ENCODE measurements at regions not wholly inside any gene's neighbourhood (a gene's known extent, or its start where the extent isn't known, plus 50 kb on each side); places are given as distances from the start of the nearest gene placed in this dataset.

GRCh38 chr3:104566054-104566453 is 800.7 kb upstream of the ALCAM start:
- Histone ChIP-seq H3K23me2 (ENCODE audit: low read depth, low read length) (no peaks in the 10 kb centered on the region), H2BK5ac (ENCODE audit: low read depth, low read length) (no peak overlapping the region), H3K23ac (ENCODE audit: insufficient read length) (no peak overlapping the region), H2AFZ (ENCODE audit: low read length) (no peak overlapping the region), H3K14ac (ENCODE audit: insufficient read length) (no peak overlapping the region), H3K56ac (replicated peaks; ENCODE audit: insufficient read length, low read depth, low read length) (no peak overlapping the region), H3K36me3 (ENCODE audit: control insufficient read depth in 2 of 4, insufficient read depth in 4 of 4, low read length in 3 of 4) (no peaks in the 10 kb centered on the region), H3K4me2 (ENCODE audit: insufficient read depth in 1 of 2, low read depth in 2 of 2, low read length in 2 of 2) (no peak overlapping the region), H4K8ac (ENCODE audit: extremely low read depth, insufficient read depth, low read length) (no peak overlapping the region), H3K79me2 (ENCODE audit: control insufficient read depth in 1 of 2, insufficient read depth in 2 of 2, low read length in 2 of 2) (no peaks in the 10 kb centered on the region), H3K27me3 (replicated peaks in 1 of 4; ENCODE audit: control insufficient read depth in 3 of 4, extremely low read depth in 1 of 4, insufficient read depth in 3 of 4, low read length in 3 of 4) (no peaks in the 10 kb centered on the region), H2BK120ac (replicated peaks; ENCODE audit: low read depth, low read length) (no peak overlapping the region), H3K4me1 (replicated peaks in 1 of 4; ENCODE audit: control insufficient read depth in 3 of 4, insufficient read depth in 4 of 4, low read length in 3 of 4) (no peaks in the 10 kb centered on the region), H4K91ac (replicated peaks; ENCODE audit: insufficient read length, low read length) (no peak overlapping the region), H3K79me1 (ENCODE audit: low read depth, low read length) (no peaks in the 10 kb centered on the region), H4K20me1 (replicated peaks in 1 of 2; ENCODE audit: control insufficient read depth in 1 of 2, insufficient read depth in 2 of 2, low read length in 2 of 2) (no peaks in the 10 kb centered on the region), H3K9me3 (ENCODE audit: insufficient read depth in 2 of 2, low read depth in 1 of 2, low read length in 1 of 2) (no peaks in the 10 kb centered on the region), H2AK5ac (ENCODE audit: low read depth, low read length) (no peak overlapping the region), H3K27ac (ENCODE audit: low read depth, low read length) (no peak overlapping the region), H3K4ac (replicated peaks; ENCODE audit: insufficient read length, low read depth, low read length) (no peak overlapping the region), H2BK12ac (ENCODE audit: low read depth, low read length) (no peak overlapping the region), H2BK15ac (ENCODE audit: low read length) (no peak overlapping the region), H2BK20ac (ENCODE audit: low read length) (no peak overlapping the region), H3K9ac (replicated peaks in 1 of 4; ENCODE audit: extremely low read depth in 1 of 4, low read depth in 3 of 4, low read length in 3 of 4) (no peak overlapping the region), H3K18ac (ENCODE audit: extremely low read depth, low read length) (no peak overlapping the region), H4K5ac (ENCODE audit: insufficient read length, low read depth, low read length) (no peak overlapping the region), H3K4me3 (ENCODE audit: extremely low read depth in 1 of 4, insufficient read depth in 2 of 4, low read depth in 3 of 4, low read length in 4 of 4) (no peak overlapping the region)
- FAIRE-seq (no peak), DNase-seq (ENCODE audit: low read depth in 1 of 2, low spot score in 2 of 2) (no peak)
- ChIA-PET POLR2A (ENCODE audit: partially characterized antibody) (no interaction called here), CTCF (ENCODE audit: partially characterized antibody) (interaction anchor here (1.5 kb wide), 1 partner anchor 31 kb away, joined by 5 read pairs; no protein-coding TSS in a partner anchor)
- TF ChIP-seq E2F6 (IDR thresholded peaks at IDR 0.05) = no peak
- no peak for TF ChIP-seq ASH2L (IDR thresholded peaks at IDR 0.05; ENCODE audit: low read length)
- no peak for TF ChIP-seq SP1 (IDR thresholded peaks at IDR 0.05; ENCODE audit: low read depth, low read length)
- TF ChIP-seq SIRT6 (IDR thresholded peaks at IDR 0.05; ENCODE audit: low read length) = no peak
- TF ChIP-seq BCL11A (IDR thresholded peaks at IDR 0.05; ENCODE audit: low read depth in 2 of 2, low read length in 2 of 2) = no peak
- no peak for TF ChIP-seq BACH1 (IDR thresholded peaks at IDR 0.05; ENCODE audit: low read length)
- TF ChIP-seq JUN (IDR thresholded peaks at IDR 0.05; ENCODE audit: low read depth, low read length) = no peak
- no peak for TF ChIP-seq FOSL1 (IDR thresholded peaks at IDR 0.05; ENCODE audit: insufficient read depth, low read depth, low read length)
- TF ChIP-seq MAX (IDR thresholded peaks at IDR 0.05) = no peak
- TF ChIP-seq POLR2A (IDR thresholded peaks at IDR 0.05; ENCODE audit: control extremely low read depth in 1 of 2, low read depth in 2 of 2, low read length in 2 of 2) = no peak
- no peak for TF ChIP-seq CTCF (IDR thresholded peaks at IDR 0.05; ENCODE audit: control extremely low read depth in 1 of 3, insufficient read depth in 1 of 3, low read depth in 1 of 3, low read length in 3 of 3)
